ENCODE measurements at regions not wholly inside any gene's neighbourhood (a gene's known extent, or its start where the extent isn't known, plus 50 kb on each side); places are given as distances from the start of the nearest gene placed in this dataset.
"Not testable (repeated sequence)": the region's sequence is repeated elsewhere in the genome, so short reads cannot be mapped to it uniquely, and the experiment has no call there.

DNA sequence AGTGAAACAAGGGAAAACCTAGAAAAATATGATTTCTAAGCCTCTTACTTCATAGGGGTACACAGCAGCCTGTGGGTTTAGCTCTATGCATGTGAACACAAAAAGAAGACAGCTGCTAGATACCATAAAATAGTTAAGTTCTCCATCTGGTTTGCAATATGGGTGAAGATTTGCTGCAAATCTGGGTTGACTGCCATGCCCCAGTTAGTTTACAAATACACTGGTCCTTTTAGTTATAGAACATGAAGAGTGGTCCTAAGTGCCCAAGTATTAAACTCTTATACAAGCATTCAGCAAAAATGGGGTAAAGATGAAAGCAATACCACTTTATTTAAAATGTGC lies 176.1 kb downstream of the AEBP2 start:
- no peaks in the 10 kb centered on the region for H3K27me3 ChIP-seq
- H3K27ac ChIP-seq, result no peak overlapping the region
- intact Hi-C loops (cut with DNase I; ENCODE audit: low total_unique reads), result no loop called here
- no peaks in the 10 kb centered on the region for H3K4me1 ChIP-seq
- no peak for DNase-seq
- no peak overlapping the region for H3K4me3 ChIP-seq
- no peaks in the 10 kb centered on the region for H3K36me3 ChIP-seq
- H3K9me3 ChIP-seq, result no peaks in the 10 kb centered on the region
- TF ChIP-seq, protein P1, sequence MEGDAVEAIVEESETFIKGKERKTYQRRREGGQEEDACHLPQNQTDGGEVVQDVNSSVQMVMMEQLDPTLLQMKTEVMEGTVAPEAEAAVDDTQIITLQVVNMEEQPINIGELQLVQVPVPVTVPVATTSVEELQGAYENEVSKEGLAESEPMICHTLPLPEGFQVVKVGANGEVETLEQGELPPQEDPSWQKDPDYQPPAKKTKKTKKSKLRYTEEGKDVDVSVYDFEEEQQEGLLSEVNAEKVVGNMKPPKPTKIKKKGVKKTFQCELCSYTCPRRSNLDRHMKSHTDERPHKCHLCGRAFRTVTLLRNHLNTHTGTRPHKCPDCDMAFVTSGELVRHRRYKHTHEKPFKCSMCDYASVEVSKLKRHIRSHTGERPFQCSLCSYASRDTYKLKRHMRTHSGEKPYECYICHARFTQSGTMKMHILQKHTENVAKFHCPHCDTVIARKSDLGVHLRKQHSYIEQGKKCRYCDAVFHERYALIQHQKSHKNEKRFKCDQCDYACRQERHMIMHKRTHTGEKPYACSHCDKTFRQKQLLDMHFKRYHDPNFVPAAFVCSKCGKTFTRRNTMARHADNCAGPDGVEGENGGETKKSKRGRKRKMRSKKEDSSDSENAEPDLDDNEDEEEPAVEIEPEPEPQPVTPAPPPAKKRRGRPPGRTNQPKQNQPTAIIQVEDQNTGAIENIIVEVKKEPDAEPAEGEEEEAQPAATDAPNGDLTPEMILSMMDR (IDR thresholded peaks at IDR 0.05), result no peak

DNA sequence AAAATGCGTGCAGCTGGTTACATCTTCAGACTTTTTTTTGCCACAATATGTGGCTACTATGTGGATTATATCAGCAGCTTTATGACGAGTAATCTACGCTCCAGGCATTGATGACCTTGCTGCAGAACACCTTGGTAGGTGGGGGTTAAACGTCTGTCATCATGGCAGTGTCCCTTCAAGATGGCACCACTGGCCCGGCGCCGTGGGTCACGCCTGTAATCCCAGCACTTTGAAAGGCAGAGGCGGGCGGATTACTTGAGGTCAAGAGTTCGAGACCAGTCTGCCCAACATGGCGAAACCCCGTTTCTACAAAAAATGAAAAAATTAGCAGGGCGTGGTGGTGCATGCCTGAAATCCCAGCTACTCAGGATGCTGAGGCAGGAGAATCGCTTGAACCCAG lies 177.5 kb downstream of the AEBP2 start:
- intact Hi-C loops (cut with DNase I; ENCODE audit: low total_unique reads), result no loop called here

DNA sequence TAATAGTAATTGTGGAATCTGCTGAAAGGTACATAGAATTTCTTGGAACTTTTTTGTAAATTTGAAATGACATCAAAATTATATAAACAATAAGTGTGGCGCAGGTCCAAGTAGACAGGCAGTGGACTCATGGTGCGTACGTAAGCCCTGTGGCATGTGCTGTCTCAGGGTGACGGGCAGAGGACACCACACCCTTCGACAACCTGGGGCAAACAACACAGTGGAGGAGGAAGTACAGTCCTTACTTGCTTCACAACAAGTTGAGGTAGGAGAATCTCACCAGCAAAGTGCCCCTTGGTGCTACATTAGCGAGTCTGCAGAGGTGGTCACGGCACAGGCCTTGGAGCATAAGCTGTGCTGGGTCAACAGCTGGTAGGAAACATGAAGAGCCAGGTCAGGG lies 180.9 kb downstream of the AEBP2 start:
- H3K27me3 ChIP-seq, result no peaks in the 10 kb centered on the region
- no peak for DNase-seq
- H3K4me1 ChIP-seq, result no peaks in the 10 kb centered on the region
- TF ChIP-seq, protein P1 (IDR thresholded peaks at IDR 0.05), result no peak
- no peaks in the 10 kb centered on the region for H3K9me3 ChIP-seq
- intact Hi-C loops (cut with DNase I; ENCODE audit: low total_unique reads), result no loop called here
- no peak overlapping the region for H3K4me3 ChIP-seq
- no peaks in the 10 kb centered on the region for H3K36me3 ChIP-seq
- H3K27ac ChIP-seq, result no peak overlapping the region

More for the DNA sequence above, 177.5 kb downstream of the AEBP2 start:
- H3K27ac ChIP-seq, result no peak overlapping the region
- no peaks in the 10 kb centered on the region for H3K27me3 ChIP-seq
- no peaks in the 10 kb centered on the region for H3K4me1 ChIP-seq
- TF ChIP-seq, protein P1 (IDR thresholded peaks at IDR 0.05), result no peak
- H3K9me3 ChIP-seq, result no peaks in the 10 kb centered on the region
- no peak overlapping the region for H3K4me3 ChIP-seq
- no peaks in the 10 kb centered on the region for H3K36me3 ChIP-seq
- DNase-seq, result no peak

DNA sequence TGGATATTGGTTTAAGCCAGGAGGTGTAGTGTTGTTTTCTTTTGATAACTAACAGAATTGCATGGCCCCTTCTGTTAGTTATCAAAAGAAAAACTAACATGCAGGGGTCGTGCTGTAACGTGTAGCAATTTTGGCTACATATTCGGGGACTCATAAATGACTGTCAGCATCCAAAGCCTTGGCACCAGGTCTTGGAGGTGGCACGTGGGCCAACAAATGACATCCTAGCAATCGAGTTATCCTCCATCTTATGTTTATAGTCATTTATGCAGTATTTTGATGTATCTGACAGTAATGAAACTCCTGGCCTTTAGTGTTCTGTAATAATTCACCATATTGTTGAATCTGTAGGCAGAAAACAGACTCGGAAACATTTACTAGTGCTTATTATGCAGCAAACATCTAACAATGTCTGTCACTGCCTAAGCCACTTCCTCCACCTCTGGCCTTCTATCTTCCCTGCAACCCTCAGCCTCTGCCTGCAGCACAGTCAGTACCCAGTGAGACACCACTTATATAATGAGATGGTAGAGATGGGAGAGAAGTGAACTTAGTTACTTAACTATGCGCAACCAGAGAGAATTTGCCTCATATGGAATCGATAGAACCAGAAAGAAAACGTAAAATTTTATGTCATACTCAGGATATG lies 184.6 kb downstream of the AEBP2 start:
- Histone ChIP-seq H3K36me3 (no peaks in the 10 kb centered on the region), H3K27me3 (no peaks in the 10 kb centered on the region), H3K4me1 (peaks cover 0 to 19% (median 0%) of the 10 kb centered on the region in 4 donors), H3K9me3 (no peaks in the 10 kb centered on the region), H3K4me3 (no peak overlapping the region), H3K27ac (no peak overlapping the region)
- no peak for DNase-seq
- TF ChIP-seq, protein P1 (IDR thresholded peaks at IDR 0.05), result no peak
- intact Hi-C loops (cut with DNase I; ENCODE audit: low total_unique reads), result no loop called here

DNA sequence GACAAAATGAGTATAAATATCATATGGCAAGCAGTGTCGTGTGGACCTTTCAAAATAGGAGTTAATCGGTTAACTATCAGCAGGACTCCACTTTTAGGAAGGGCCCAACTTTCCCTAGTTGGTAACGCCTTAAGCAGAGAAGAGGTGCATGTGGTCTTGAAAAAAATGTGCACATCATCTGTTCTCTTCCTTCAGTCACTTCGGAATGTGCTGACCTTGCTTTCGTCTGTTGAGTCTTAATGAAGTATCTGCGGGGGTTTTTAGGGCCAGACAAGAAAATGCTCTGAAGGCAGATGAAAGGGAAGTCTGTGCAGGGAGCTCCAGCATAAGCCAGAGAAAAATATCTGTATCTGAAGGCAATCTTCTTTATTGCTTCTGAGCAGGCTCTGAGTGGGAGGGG lies 185.2 kb downstream of the AEBP2 start:
- intact Hi-C loops (cut with DNase I; ENCODE audit: low total_unique reads), result no loop called here
- Histone ChIP-seq H3K9me3 (no peaks in the 10 kb centered on the region), H3K36me3 (no peaks in the 10 kb centered on the region), H3K4me1 (peaks cover 0 to 19% (median 0%) of the 10 kb centered on the region in 4 donors), H3K27ac (no peak overlapping the region), H3K4me3 (no peak overlapping the region), H3K27me3 (no peaks in the 10 kb centered on the region)
- TF ChIP-seq, protein P1 (IDR thresholded peaks at IDR 0.05), result no peak
- DNase-seq, result no peak

DNA sequence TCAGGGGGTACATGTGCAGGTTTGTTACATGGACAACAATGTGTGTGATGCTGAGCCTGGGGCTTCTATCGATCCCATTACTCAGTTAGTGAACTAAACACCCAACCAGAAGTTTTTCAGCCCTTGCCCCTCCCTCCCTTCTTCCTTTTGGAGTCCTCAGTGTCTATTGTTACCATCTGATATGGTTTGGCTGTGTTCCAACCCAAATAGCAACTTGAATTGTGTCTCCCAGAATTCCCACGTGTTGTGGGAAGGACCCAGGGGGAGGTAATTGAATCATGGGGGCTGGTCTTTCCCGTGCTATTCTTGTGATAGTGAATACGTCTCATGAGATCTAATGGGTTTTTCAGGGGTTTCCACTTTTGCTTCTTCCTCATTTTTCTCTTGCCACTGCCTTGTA lies 186.3 kb downstream of the AEBP2 start:
- H3K27ac ChIP-seq; intact Hi-C loops (cut with DNase I; ENCODE audit: low total_unique reads); H3K36me3 ChIP-seq; H3K27me3 ChIP-seq; H3K4me3 ChIP-seq; DNase-seq; H3K9me3 ChIP-seq: not testable (repeated sequence)
- H3K4me1 ChIP-seq, result peaks cover 0 to 19% (median 0%) of the 10 kb centered on the region in 4 donors
